B cell (primary cell): ENCODE measurements at regions not wholly inside any gene's neighbourhood (a gene's known extent, or its start where the extent isn't known, plus 50 kb on each side); places are given as distances from the start of the nearest gene placed in this dataset.

Experiments
- CTCF ChIP-seq: fragments of 200-600 bp; IDR thresholded peaks from one replicate; pipeline ENCODE4 v1.8.0; 2022; ENCODE audit warnings: antibody characterized with exemption, mild to moderate bottlenecking
- EZH2 ChIP-seq: IDR thresholded peaks from 2 replicates; pipeline ENCODE4 v1.6.1; 2012; ENCODE audit warnings: borderline replicate concordance, low read depth, mild to moderate bottlenecking, moderate library complexity, low read length; ENCODE audit not compliant: insufficient read depth, poor library complexity, severe bottlenecking

- TF ChIP-seq CTCF (no peak), EZH2 (no peak)
Observed at GRCh38 chr18:2148823-2149222, 422.5 kb downstream of the METTL4 start.
